IPS-18c (cell line): ENCODE measurements at regions not wholly inside any gene's neighbourhood (a gene's known extent, or its start where the extent isn't known, plus 50 kb on each side); places are given as distances from the start of the nearest gene placed in this dataset.

ENCODE experiments used
- H3K4me3 ChIP-seq: 2 replicates; pipeline ENCODE4 v1.7.0; 2013; ENCODE audit warnings: low read depth, mild to moderate bottlenecking, low read length, moderate library complexity; ENCODE audit not compliant: insufficient read depth
- H3K9me3 ChIP-seq: one replicate; pipeline ENCODE4 v1.6.1; 2013; ENCODE audit warnings: mild to moderate bottlenecking, low read length, moderate library complexity; ENCODE audit not compliant: control insufficient read depth, insufficient read depth

GRCh38 chr4:189261475-189261874 is 679.2 kb upstream of the FRG1 start:
- H3K4me3 ChIP-seq = no peak overlapping the region
- no peaks in the 10 kb centered on the region for H3K9me3 ChIP-seq

- no peak overlapping the region for H3K4me3 ChIP-seq
Observed at GRCh38 chr4:189265515-189265914, 675.2 kb upstream of the FRG1 start.

GRCh38 chr4:189267312-189267965 is 673.2 kb upstream of the FRG1 start:
- H3K9me3 ChIP-seq = no peaks in the 10 kb centered on the region
- H3K4me3 ChIP-seq = no peak overlapping the region

More at GRCh38 chr4:189265515-189265914, 675.2 kb upstream of the FRG1 start:
- no peaks in the 10 kb centered on the region for H3K9me3 ChIP-seq

GRCh38 chr4:189278597-189279165 is 662.0 kb upstream of the FRG1 start:
- H3K4me3 ChIP-seq = no peak overlapping the region
- no peaks in the 10 kb centered on the region for H3K9me3 ChIP-seq

- H3K4me3 ChIP-seq = no peak overlapping the region
- H3K9me3 ChIP-seq = no peaks in the 10 kb centered on the region
Observed at GRCh38 chr4:189279188-189279587, 661.5 kb upstream of the FRG1 start.

- no peak overlapping the region for H3K4me3 ChIP-seq
- H3K9me3 ChIP-seq = no peaks in the 10 kb centered on the region
Observed at GRCh38 chr4:189285377-189285776, 655.3 kb upstream of the FRG1 start.

- no peak overlapping the region for H3K4me3 ChIP-seq
Observed at GRCh38 chr4:189291939-189292338, 648.7 kb upstream of the FRG1 start.

GRCh38 chr4:189293459-189293858 is 647.2 kb upstream of the FRG1 start:
- no peaks in the 10 kb centered on the region for H3K9me3 ChIP-seq
- no peak overlapping the region for H3K4me3 ChIP-seq

More at GRCh38 chr4:189291939-189292338, 648.7 kb upstream of the FRG1 start:
- no peaks in the 10 kb centered on the region for H3K9me3 ChIP-seq

- no peaks in the 10 kb centered on the region for H3K9me3 ChIP-seq
Observed at GRCh38 chr4:189294574-189294973, 646.1 kb upstream of the FRG1 start.

GRCh38 chr4:189299706-189300105 is 641.0 kb upstream of the FRG1 start:
- no peak overlapping the region for H3K4me3 ChIP-seq
- H3K9me3 ChIP-seq = no peaks in the 10 kb centered on the region

More at GRCh38 chr4:189294574-189294973, 646.1 kb upstream of the FRG1 start:
- H3K4me3 ChIP-seq = no peak overlapping the region

- Histone ChIP-seq H3K9me3 (no peaks in the 10 kb centered on the region), H3K4me3 (no peak overlapping the region)
Observed at GRCh38 chr4:189301692-189302091, 639.0 kb upstream of the FRG1 start.

- Histone ChIP-seq H3K4me3 (no peak overlapping the region), H3K9me3 (no peaks in the 10 kb centered on the region)
Observed at GRCh38 chr4:189302719-189303118, 638.0 kb upstream of the FRG1 start.

GRCh38 chr4:189304167-189304566 is 636.5 kb upstream of the FRG1 start:
- Histone ChIP-seq H3K9me3 (no peaks in the 10 kb centered on the region), H3K4me3 (no peak overlapping the region)

- no peaks in the 10 kb centered on the region for H3K9me3 ChIP-seq
- H3K4me3 ChIP-seq = no peak overlapping the region
Observed at GRCh38 chr4:189304809-189305208, 635.9 kb upstream of the FRG1 start.

- H3K4me3 ChIP-seq = no peak overlapping the region
- no peaks in the 10 kb centered on the region for H3K9me3 ChIP-seq
Observed at GRCh38 chr4:189305500-189305899, 635.2 kb upstream of the FRG1 start.

GRCh38 chr4:189311251-189311650 is 629.4 kb upstream of the FRG1 start:
- H3K4me3 ChIP-seq = no peak overlapping the region

GRCh38 chr4:189313064-189313463 is 627.6 kb upstream of the FRG1 start:
- H3K4me3 ChIP-seq = no peak overlapping the region
- no peaks in the 10 kb centered on the region for H3K9me3 ChIP-seq

More at GRCh38 chr4:189311251-189311650, 629.4 kb upstream of the FRG1 start:
- no peaks in the 10 kb centered on the region for H3K9me3 ChIP-seq

- Histone ChIP-seq H3K9me3 (no peaks in the 10 kb centered on the region), H3K4me3 (no peak overlapping the region)
Observed at GRCh38 chr4:189313861-189314513, 626.7 kb upstream of the FRG1 start.
